ENCODE measurements at regions not wholly inside any gene's neighbourhood (a gene's known extent, or its start where the extent isn't known, plus 50 kb on each side); places are given as distances from the start of the nearest gene placed in this dataset.

- Histone ChIP-seq H3K27me3 (replicated peaks; ENCODE audit: control insufficient read depth, insufficient read depth, low read length) (no peaks in the 10 kb centered on the region), H3K4me3 (ENCODE audit: low read depth, low read length) (no peak overlapping the region), H3K36me3 (ENCODE audit: control insufficient read depth, insufficient read depth, low read length) (no peaks in the 10 kb centered on the region), H3K4me1 (no peaks in the 10 kb centered on the region), H3K9me3 (no peaks in the 10 kb centered on the region)
- H3K4me3 Mint-ChIP-seq (ENCODE audit: unreplicated experiment) = no peak overlapping the region
- no peaks in the 10 kb centered on the region for H3K4me1 Mint-ChIP-seq (ENCODE audit: low read depth, unreplicated experiment)
- ChIA-PET POLR2A (no interaction called here), CTCF (no interaction called here)
- TF ChIP-seq CTCF (IDR thresholded peaks at IDR 0.05; ENCODE audit: insufficient read depth in 1 of 2, low read depth in 1 of 2, low read length in 1 of 2, severe bottlenecking in 1 of 2, unreplicated experiment in 1 of 2) = no peak
- DNase-seq = no peak
- H3K9me3 Mint-ChIP-seq (ENCODE audit: unreplicated experiment) = no peaks in the 10 kb centered on the region
- BruUV-seq (replicated peaks) = no TSS peak
- no peaks in the 10 kb centered on the region for H3K36me3 Mint-ChIP-seq (ENCODE audit: insufficient read depth, unreplicated experiment)
- no peak overlapping the region for H3K27ac Mint-ChIP-seq (ENCODE audit: unreplicated experiment)
- intact Hi-C loops (cut with micrococcal nuclease; ENCODE audit: unreplicated experiment) = no loop called here
- no peaks in the 10 kb centered on the region for H3K27me3 Mint-ChIP-seq (ENCODE audit: insufficient read depth, unreplicated experiment)
Observed at GRCh38 chr3:22506871-22507270, 696.3 kb upstream of the UBE2E2 start.

DNA sequence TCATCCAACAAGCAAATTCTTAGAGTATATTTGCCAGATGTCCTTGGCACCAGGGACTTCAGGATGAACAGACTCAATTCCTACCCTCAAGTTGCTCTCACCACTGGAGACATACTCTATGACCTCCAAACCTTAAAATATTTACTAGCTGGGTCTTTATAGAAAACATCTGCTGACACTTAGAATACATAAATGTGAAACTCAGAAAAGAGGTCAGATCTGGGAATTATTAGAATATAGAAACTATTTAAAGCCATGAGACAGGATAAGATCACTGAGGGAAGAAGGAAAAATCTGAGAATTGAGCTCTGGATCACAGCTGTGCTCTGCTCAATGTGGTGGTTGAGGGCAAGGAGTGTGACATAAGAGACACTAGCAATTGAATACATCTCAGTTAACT lies 695.4 kb upstream of the UBE2E2 start:
- H3K27me3 ChIP-seq (replicated peaks; ENCODE audit: control insufficient read depth, insufficient read depth, low read length) = no peaks in the 10 kb centered on the region
- no peaks in the 10 kb centered on the region for H3K9me3 Mint-ChIP-seq (ENCODE audit: unreplicated experiment)
- CTCF ChIA-PET = no interaction called here
- intact Hi-C loops (cut with micrococcal nuclease; ENCODE audit: unreplicated experiment) = no loop called here
- H3K4me3 Mint-ChIP-seq (ENCODE audit: unreplicated experiment) = no peak overlapping the region
- no peaks in the 10 kb centered on the region for H3K4me1 Mint-ChIP-seq (ENCODE audit: low read depth, unreplicated experiment)
- H3K4me1 ChIP-seq = no peaks in the 10 kb centered on the region
- H3K27me3 Mint-ChIP-seq (ENCODE audit: insufficient read depth, unreplicated experiment) = no peaks in the 10 kb centered on the region
- H3K36me3 ChIP-seq (ENCODE audit: control insufficient read depth, insufficient read depth, low read length) = no peaks in the 10 kb centered on the region
- TF ChIP-seq CTCF (IDR thresholded peaks at IDR 0.05; ENCODE audit: insufficient read depth in 1 of 2, low read depth in 1 of 2, low read length in 1 of 2, severe bottlenecking in 1 of 2, unreplicated experiment in 1 of 2) = no peak
- no peak for DNase-seq
- no peak overlapping the region for H3K27ac Mint-ChIP-seq (ENCODE audit: unreplicated experiment)
- BruUV-seq (replicated peaks) = no TSS peak
- POLR2A ChIA-PET = no interaction called here
- H3K9me3 ChIP-seq = no peaks in the 10 kb centered on the region
- no peak overlapping the region for H3K4me3 ChIP-seq (ENCODE audit: low read depth, low read length)
- no peaks in the 10 kb centered on the region for H3K36me3 Mint-ChIP-seq (ENCODE audit: insufficient read depth, unreplicated experiment)

DNA sequence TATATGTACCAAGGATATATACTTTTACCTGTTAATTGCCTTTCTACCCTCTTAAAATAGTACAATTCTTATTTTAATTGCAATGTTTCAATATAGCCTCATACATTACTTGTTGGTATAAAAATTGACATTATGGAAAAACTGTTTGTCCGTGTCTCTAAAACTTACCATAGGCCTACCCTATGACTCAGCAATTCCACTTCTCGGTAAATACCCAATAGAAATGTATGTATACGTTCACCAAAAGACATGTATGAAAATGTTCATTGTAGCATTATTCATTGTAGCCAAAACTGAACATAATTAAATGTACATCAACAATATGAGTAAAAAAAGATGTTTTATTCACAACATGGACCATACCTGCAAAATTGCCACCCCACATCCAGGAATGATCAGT lies 679.2 kb upstream of the UBE2E2 start:
- Mint-ChIP-seq H3K36me3 (ENCODE audit: insufficient read depth, unreplicated experiment) (no peaks in the 10 kb centered on the region), H3K4me1 (ENCODE audit: low read depth, unreplicated experiment) (no peaks in the 10 kb centered on the region), H3K27me3 (ENCODE audit: insufficient read depth, unreplicated experiment) (no peaks in the 10 kb centered on the region), H3K4me3 (ENCODE audit: unreplicated experiment) (no peak overlapping the region), H3K27ac (ENCODE audit: unreplicated experiment) (no peak overlapping the region), H3K9me3 (ENCODE audit: unreplicated experiment) (no peaks in the 10 kb centered on the region)
- Histone ChIP-seq H3K4me1 (no peaks in the 10 kb centered on the region), H3K4me3 (ENCODE audit: low read depth, low read length) (no peak overlapping the region), H3K9me3 (no peaks in the 10 kb centered on the region), H3K27me3 (replicated peaks; ENCODE audit: control insufficient read depth, insufficient read depth, low read length) (no peaks in the 10 kb centered on the region), H3K36me3 (ENCODE audit: control insufficient read depth, insufficient read depth, low read length) (no peaks in the 10 kb centered on the region)
- intact Hi-C loops (cut with micrococcal nuclease; ENCODE audit: unreplicated experiment) = no loop called here
- POLR2A ChIA-PET = no interaction called here
- TF ChIP-seq CTCF (IDR thresholded peaks at IDR 0.05; ENCODE audit: insufficient read depth in 1 of 2, low read depth in 1 of 2, low read length in 1 of 2, severe bottlenecking in 1 of 2, unreplicated experiment in 1 of 2) = no peak
- DNase-seq = no peak
- CTCF ChIA-PET = no interaction called here
- no TSS peak for BruUV-seq (replicated peaks)

All from Caco-2 (cell line).